Bone marrow (tissue), 2 donors: ENCODE measurements at regions not wholly inside any gene's neighbourhood (a gene's known extent, or its start where the extent isn't known, plus 50 kb on each side); places are given as distances from the start of the nearest gene placed in this dataset.

Experiments
- DNase-seq, 2 donors: peaks; one replicate each; lab custom pipeline; 2025; lab: John Stamatoyannopoulos, UW

DNA sequence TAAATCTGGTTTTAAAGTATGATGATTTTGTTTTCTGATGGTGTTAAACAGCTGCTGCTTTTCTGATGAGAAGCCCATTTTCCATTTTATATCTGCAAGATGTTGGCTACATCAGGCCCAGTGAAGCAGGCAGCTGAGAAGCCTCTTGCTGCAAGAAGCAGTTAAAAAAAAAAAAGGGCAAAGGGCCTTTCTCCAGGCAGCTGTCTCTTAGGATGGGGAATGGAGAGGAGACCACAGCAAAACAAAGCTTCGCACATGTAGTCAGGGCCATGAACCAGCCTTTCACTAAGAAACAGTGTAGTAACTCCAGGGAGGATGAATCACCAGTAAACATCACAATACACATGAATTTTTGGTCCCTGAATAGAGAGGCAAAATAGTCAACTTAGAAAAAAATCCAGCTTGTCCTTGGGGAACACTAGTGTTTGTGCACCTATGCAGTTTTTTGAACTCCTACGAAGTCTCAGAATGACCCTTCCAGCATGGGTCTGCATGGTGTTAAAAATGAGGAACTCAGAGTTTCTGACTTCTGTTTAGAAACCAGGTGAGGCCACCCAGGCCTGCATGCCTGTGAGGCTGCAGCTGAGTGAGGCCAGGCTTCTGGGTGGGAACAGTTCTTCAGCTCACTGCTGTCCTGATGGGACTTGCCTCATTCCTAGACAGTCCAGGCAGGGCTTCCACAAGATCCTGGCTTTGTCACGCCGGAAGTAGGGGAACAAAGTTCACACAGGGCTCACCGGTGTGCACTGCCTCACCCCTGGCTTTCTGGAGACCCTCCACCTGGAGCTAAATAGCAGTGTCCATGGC is 518.7 kb downstream of the MCTP2 start:
- DNase-seq = no peak

DNA sequence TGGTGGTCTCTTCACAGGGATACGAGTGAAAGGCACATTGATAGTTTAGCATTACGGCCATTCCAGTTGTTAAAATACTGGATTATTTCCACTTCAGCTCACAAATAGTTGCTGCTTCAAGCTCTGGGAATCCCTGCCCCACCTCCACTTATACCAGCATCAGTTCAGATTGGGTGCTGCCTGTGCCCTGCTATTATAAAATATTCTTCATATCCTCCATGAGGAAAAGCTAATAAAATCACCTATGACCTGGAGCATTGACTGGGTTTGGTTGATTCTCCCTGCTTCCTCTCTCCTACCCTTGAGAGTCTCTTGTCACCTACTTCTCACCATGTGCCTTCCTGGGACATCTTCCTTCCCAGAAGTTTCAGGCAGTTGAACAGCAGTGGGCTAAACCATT is 529.0 kb downstream of the MCTP2 start:
- DNase-seq = no peak

DNA sequence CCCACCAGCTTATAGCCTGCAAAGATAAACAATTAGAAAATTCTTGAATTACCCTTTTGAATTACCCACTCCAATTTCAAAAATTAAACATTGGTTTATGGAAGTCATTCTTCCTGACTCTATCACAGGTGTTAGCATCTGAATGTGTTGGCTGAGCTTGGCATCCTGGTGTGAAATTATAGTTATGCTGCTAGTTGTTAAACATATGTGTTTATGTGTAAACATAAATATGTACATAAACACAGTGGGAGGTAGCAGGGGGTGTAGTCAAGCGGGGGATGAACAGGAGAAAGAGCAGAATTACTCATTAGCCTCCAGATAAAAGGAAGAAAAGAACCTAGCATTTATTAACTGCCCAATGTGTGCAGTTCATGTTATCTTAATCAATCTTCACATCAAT is 530.2 kb downstream of the MCTP2 start:
- no peak for DNase-seq

DNA sequence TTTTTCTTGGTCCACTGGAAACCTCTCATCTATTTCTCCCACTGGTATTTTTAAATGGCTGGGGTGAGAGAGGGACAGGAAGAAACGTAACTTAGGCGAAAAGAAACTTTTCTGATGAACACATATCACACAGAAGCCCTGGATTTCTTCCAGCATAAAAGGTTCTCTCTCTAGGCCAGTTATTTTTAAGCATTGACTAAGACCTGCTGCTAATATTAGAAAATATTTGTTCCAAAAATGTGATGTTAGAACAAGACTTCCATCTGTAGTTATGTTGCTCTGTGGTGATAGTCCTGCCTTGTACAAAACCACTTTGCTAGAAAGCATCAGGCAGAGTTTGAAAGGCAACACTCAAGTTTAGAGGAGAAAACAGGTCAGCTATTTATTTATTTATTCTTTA is 537.7 kb downstream of the MCTP2 start:
- no peak for DNase-seq

DNA sequence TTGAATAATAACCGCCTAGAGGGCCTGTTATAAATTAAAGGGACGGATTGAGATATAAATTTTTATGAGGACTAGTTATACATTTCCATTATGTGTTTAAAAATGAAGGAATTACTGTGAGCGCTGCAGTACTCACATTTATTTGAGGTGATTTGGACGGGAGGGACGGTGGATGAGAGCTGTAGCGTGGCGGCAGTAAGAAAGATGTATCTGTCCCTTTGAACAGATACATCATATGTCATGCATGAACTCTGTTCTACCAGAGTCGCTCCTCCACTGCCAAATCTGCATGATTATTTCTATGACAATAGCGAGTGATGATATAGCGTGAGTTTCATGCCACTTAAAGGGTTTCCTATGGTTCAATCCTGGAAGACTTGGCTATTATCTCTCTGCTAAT is 538.8 kb downstream of the MCTP2 start:
- no peak for DNase-seq

DNA sequence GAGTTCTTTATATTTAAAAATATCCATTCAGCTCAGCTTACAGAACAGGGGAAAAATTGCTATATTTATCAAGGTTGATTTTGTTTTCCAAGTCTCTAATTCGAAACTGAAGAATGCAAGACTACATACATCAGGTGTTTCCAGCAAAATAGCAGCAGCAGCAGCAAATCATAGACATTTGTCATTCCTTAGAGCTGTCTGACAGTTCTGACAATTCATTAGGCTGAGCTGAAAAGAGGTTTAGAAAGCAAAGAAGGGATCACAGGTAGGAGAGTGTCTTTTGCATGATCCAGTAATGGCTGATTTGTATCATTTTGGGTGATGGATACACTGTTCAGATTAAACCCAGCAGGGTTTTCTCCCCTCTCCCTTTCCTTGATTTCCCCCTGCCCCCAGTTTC is 545.7 kb downstream of the MCTP2 start:
- DNase-seq = no peak

DNA sequence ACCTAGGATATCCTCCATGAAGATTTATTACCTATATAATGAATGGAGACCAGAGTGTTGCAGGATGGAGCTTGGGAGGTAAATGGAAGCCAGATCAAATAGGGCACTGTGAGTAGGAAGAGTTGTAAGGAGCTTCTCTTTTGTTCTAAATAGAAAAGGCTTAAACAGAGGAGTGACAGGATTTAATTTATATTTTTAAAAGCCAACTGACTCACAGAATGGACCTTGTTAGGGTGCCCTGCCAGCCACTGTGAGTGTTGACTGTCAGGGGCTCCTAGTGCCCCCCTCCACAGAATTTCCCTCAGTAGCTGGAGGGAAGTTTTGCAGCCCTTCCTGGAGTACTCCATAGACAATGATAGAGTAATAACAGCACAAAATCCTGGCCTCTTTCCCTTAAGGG is 547.5 kb downstream of the MCTP2 start:
- DNase-seq = no peak

DNA sequence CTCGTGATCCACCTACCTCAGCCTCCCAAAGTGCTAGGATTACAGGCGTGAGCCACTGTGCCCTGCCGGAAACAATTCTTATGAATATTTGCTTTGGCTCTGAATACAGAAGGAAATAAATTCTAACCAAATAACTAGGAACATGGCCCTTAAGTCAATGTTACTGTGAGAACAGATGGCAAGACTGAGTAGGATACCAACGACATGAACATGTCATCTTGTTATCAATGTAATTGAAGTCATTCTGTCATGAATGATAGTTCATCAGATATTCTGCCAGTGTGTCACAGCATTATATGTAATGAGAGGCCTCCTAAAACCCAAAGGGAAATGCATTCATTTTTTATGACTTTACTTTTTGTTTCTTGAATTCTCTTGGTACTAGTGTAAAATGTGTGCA is 548.8 kb downstream of the MCTP2 start:
- no peak for DNase-seq

DNA sequence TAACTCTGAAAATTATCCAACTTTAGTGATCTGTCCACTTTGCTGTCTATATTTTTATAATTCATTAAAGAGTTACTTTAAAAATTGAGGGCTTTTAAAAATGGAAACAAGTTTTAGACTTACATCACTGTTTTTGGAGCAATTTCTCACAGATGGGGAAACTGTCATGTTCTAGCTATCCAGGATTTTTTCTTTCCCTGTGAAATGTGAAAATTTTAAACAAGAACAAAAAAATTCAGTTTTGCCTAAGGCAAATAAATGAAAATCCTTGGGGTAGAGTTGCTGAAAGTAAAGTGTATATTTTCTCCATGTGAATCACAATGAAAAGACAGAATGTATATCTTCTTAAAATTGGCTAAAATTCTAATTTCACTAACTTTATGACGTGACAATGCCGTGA is 553.7 kb downstream of the MCTP2 start:
- DNase-seq = no peak

DNA sequence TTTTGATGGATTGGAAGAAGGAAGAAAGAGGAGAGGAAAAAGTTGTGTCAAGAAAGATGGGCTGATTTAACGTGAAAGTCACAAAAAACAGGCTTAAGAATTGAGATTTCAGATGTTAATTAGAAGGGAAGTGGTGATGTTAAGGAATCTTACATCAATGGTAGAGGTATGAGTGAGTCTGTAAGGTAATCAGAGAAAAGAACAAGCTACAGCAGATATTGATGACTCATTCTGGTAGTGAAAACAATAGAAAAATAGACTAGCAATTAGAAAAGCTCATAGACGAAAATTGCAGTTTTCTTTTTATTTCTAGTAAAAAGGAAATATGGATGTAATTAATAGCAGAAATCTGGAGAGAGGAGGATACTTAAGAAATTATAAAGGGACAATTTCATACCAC is 559.6 kb downstream of the MCTP2 start:
- DNase-seq = no peak

DNA sequence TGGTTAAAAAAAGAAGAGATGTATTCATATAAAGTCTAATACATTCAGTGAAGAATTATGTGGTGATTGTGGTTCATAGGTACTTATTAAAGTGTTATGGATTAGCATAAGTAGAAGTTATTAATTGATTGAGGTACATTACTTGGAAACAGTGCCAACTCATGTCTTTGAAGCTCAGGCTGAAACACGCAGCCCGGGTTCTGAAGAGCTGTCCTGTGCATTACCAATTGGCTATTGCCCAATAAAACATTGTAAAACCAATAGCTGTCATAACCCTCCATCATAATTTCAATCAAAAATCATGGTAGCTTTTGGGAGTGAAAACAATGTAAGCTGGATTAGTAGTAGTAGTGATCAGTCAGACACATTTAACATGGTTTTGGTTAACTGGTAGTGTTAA is 560.1 kb downstream of the MCTP2 start:
- no peak for DNase-seq

DNA sequence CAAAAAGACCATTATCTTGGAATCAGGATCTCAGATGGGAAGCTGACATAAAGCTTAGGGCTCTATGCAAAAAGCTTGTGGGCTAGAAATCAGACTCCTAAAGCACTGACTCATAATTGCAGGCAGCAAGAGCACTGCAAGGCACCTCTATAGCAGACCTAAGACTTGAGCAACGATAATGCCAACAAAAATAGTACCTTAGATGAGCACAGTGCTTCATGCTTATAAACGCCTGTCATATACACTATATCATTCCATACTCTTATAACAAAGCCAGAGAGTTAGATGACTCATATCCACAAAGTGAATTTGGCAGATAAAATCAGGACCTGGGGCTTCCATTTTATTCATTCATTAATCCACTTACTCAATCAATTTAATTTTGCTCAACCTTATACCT is 560.8 kb downstream of the MCTP2 start:
- no peak for DNase-seq

DNA sequence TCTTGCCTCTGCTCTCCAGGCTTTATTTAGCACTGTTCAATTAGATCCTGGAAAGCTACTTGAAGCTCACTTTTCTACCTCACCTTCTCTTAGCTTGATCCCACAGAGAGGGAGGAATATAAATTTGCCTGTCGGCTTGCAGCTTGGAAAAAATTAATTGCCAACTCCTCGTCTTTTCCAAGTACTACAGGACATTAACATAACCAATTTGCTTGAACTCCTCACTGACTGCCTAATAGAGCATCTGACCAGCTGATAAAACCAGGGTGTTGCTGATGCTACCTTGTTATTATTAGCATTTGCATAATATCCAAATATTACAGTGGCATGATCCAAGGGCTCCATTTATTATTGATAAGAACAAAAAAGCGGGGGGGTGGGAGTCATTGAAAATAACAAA is 561.8 kb downstream of the MCTP2 start:
- no peak for DNase-seq

DNA sequence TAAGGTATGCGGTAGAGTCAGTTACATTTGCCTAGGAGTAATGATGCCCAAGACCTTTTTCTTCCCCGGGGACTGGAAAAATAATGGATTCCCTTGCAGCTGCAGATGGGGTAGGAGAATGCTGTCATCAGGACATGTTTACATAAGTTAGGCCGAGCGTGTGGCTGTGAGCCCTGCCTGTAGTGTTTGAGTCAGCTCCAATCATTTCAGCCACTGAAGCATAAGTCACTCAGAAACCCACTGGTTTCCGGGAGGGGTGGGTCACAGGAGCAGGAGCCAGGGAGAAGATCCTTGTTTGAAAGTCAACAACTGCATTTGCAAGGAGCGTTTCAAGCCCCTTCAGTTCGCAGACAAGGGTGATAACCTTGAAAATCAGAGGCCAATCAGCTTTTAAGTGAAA is 562.3 kb downstream of the MCTP2 start:
- DNase-seq = no peak

DNA sequence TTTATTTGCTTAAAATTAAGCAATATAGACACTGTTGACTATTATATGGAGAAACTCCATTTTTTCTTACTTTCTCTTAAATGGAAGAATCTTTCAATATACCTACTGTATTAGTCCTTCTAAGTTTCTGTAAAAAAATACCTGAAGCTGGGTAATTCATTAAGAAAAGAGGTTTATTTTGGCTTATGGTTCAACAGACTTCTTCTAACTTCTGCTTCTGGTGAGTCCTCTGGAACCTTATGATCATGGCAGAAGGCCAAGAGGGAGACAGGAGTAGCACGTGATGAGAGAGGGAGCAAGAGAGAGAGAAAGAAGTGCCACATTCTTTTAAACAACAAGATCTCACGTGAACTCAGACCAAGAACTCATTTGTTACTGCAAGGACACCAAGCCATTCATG is 573.3 kb downstream of the MCTP2 start:
- DNase-seq = no peak

DNA sequence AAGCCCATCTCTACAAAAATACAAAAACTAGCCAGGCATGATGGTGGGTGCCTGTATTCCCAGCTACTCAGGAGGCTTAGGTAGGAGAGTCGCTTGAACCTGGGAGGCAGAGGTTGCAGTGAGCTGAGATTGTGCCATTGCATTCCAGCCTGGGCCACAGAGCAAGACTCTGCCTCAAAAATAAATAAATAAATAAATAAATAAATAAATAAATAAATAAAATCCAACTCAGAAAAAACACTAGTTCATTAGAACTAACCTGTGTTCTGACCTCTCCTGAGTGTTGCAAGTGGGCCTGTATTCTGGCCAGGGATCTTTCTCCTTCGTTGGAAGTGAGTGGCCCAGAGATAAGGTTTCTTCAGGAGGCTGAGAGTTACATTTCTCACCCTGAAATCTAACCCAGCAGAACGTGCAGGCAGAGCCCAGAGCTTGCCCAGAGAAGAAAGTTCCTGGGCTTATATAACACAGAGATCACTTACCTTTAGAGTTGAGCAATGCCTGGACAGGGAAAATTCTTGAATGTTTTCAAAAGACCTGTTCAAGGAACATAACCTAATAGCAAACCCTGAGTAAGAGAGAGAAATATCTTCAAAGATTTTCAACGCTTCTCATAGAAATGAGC is 583.9 kb downstream of the MCTP2 start:
- no peak for DNase-seq

DNA sequence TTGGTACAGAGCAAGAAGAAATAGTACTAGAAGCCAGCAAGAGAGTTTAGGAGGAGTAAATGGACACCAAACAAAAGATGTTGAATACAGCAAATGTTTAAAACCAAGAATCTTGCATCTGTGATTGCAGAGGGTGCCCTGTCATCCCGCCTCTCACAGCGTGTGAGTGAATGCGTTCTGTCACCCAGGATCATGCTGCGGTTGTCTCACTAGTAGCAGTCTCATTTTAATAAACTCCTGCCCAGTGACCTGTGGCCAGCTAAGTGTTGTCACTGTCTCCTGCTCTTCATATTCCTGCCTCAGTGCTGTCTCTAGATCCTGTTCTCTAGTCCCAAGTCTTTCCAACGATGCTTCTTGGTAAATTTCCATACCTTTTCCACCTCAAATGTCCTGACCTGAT is 584.6 kb downstream of the MCTP2 start:
- no peak for DNase-seq

DNA sequence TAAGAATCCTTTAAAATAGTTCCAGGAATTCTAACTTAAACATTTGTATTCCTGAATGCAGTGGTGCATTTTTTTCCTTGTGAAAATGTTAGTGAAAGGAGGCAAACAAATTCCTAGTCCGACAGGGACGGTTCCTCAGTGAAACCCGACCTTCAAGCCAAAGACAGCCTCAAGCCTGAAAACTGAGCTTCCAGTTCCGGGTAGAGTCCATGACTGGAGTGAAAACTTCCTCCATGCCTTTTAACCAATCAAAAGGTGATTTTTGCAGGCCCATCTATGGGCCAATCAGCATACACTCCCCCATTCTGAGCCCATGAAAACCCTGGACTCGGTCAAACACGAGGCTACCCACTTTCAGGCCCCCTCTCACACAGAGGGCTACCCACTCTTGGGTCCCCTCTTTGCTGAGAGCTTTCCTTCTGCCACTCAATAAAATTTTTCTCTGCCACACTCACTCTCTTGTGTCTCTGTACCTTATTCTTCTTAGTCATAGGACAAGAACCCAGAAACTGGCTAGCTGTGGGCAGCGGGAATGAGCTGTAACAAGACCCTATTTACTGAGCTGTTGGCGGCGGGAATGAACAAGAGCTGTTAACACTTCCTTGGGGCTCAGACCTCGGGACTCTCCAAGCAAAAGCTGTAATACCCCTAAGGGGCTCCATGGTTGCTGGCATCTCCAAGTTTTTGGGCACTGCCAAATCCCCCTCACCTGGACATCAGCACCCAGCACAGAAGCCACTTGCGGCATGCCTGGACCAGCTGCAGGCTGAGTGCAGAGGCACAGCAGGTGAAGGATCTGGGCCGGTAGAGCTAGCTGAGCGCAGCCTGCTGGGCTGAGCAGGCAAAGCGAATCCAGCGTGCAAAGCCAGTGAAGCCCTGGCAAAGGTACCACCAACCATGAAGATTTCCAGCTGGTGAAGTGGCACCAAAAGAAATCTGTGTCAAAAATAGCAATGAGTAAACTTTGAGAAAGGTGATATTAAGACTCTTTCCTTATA is 598.8 kb downstream of the MCTP2 start:
- no peak for DNase-seq

DNA sequence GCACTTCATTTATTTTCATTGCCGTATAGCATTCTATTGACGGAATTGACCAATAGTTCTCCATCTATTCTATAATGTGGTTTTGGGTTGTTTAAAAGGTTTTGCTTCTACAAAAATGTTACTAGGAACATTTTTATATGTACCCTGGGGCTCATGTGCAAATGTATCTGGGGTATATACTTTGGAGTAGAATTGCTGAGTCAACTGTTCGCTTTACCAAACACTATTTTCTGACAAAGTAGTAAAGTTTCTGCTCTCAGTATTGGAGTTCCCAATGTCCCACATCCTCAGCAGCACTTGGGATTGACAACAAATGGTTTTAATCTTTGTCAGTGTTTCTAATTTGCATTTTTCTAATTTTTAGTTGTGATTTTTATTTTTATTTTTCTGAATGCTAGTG is 602.6 kb downstream of the MCTP2 start:
- DNase-seq = no peak

DNA sequence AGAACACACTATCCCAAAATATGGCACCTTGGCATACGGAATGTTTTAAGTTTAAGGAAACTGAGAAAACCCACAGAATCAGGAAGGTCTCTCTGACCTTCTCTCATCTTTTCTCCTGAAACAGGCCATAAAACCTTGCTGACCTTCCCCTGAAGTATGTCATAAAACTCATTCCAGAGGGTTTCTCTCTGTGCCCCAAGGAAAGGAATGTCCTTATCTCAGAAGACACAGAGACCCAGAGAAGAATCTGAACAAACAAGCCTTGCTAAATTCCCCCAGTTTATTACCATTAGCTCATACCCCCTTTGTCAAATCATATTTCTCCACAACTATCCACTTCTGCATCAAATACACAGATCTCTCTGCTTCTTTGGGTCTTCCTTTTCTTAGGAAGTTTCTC is 603.1 kb downstream of the MCTP2 start:
- no peak for DNase-seq

DNA sequence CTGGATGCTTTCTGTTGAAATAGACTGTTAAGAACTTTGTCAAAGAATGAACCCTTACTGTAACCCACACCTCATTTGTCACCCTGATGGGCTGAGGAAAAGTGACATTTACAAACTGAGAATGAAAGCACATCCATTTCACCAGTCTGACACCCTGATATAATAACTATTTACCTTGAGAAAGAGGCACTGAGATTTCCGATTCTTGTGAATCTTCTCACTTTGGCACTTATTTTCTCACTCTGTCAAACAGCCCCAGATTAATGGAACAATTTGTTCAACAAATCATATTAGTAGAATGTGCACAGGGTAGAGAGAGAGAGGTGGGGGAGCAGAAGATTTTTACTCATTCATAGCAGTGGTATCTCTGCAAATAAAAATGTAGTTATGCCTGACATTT is 606.9 kb downstream of the MCTP2 start:
- DNase-seq = no peak
